IMR-90 (cell line): ENCODE measurements at regions not wholly inside any gene's neighbourhood (a gene's known extent, or its start where the extent isn't known, plus 50 kb on each side); places are given as distances from the start of the nearest gene placed in this dataset.
A peak's percentile ranks its signal among the peaks of the same experiment; 100 is the strongest.

ENCODE experiments used
- ATAC-seq: fragments of 200-7000 bp; cut with Tn5 transposase; 2 replicates; pipeline ENCODE4 v1.9.1; 2020; ENCODE audit warnings: low read depth, mild to moderate bottlenecking, moderate library complexity
- BruUV-seq: library from RNA; stranded (reverse); fragments of 400-500 nt; replicated peaks from 2 replicates; lab custom pipeline; 2021; lab: Mats Ljungman, UMichigan
- CTCF ChIA-PET: fragments of 300-600 bp; formaldehyde crosslinking; extraction: SDS; loops from one replicate; lab custom pipeline; 2021; ENCODE audit warnings: antibody characterized with exemption; lab: Yijun Ruan, JAX
- POLR2A ChIA-PET: fragments of 300-600 bp; sonication (Branson Sonifier 250); formaldehyde crosslinking; loops from one replicate; lab custom pipeline; 2022; ENCODE audit warnings: antibody characterized with exemption; ENCODE audit not compliant: unreplicated experiment; lab: Charles Lee
- DNase-seq: peaks from one replicate; pipeline ENCODE4 v3.0.0; 2013
- H2AFZ ChIP-seq: replicated peaks from 2 replicates; pipeline ENCODE3; 2013; ENCODE audit warnings: low read length, mild to moderate bottlenecking; ENCODE audit not compliant: poor library complexity
- H2AK5ac ChIP-seq: 2 replicates; pipeline ENCODE4 v1.6.1; 2013; ENCODE audit warnings: low read depth, low read length, inconsistent platforms
- H2AK9ac ChIP-seq: replicated peaks from 2 replicates; pipeline ENCODE3; 2013; ENCODE audit warnings: mild to moderate bottlenecking, low read depth, low read length, moderate library complexity; ENCODE audit not compliant: poor library complexity
- H2BK120ac ChIP-seq: 2 replicates; pipeline ENCODE4 v1.6.1; 2013; ENCODE audit warnings: low read depth, low read length, inconsistent platforms
- H2BK15ac ChIP-seq: 3 replicates; pipeline ENCODE4 v1.6.1; 2013; ENCODE audit warnings: low read depth, low read length, inconsistent platforms
- H2BK20ac ChIP-seq: 2 replicates; pipeline ENCODE4 v1.6.1; 2013; ENCODE audit warnings: low read depth, mild to moderate bottlenecking, inconsistent platforms, low read length, moderate library complexity
- H2BK5ac ChIP-seq: 2 replicates; pipeline ENCODE4 v1.6.1; 2013; ENCODE audit warnings: mild to moderate bottlenecking, low read depth, low read length, inconsistent platforms; ENCODE audit not compliant: poor library complexity, severe bottlenecking
- H3K14ac ChIP-seq: replicated peaks from 2 replicates; pipeline ENCODE4 v1.6.1; 2013; ENCODE audit warnings: low read depth, low read length, inconsistent platforms
- H3K18ac ChIP-seq: 2 replicates; pipeline ENCODE4 v1.6.1; 2013; ENCODE audit warnings: low read depth, low read length, control low read depth
- H3K23ac ChIP-seq: 2 replicates; pipeline ENCODE4 v1.6.1; 2013; ENCODE audit warnings: low read depth, low read length, inconsistent platforms
- H3K27ac ChIP-seq: 2 replicates; pipeline ENCODE4 v1.5.1; 2013; ENCODE audit warnings: mild to moderate bottlenecking, control low read depth, low read length; ENCODE audit not compliant: insufficient read depth
- H3K27me3 ChIP-seq: 2 replicates; pipeline ENCODE4 v1.6.1; 2013; ENCODE audit warnings: low read length; ENCODE audit not compliant: control insufficient read depth, insufficient read depth
- H3K36me3 ChIP-seq: 2 replicates; pipeline ENCODE4 v1.6.1; 2013; ENCODE audit warnings: low read length, mixed read lengths; ENCODE audit not compliant: control insufficient read depth, insufficient read depth
- H3K4ac ChIP-seq: 2 replicates; pipeline ENCODE4 v1.6.1; 2013; ENCODE audit warnings: low read depth, low read length, inconsistent platforms
- H3K4me1 ChIP-seq: 2 replicates; pipeline ENCODE4 v1.6.1; 2013; ENCODE audit warnings: low read length, mixed read lengths; ENCODE audit not compliant: control insufficient read depth, insufficient read depth
- H3K4me2 ChIP-seq: 2 replicates; pipeline ENCODE4 v1.6.1; 2013; ENCODE audit warnings: low read depth, mild to moderate bottlenecking, control low read depth, low read length, moderate library complexity
- H3K4me3 ChIP-seq: 2 replicates; pipeline ENCODE4 v1.5.1; 2013; ENCODE audit warnings: low read depth, mild to moderate bottlenecking, control low read depth, low read length, moderate library complexity; ENCODE audit not compliant: insufficient read depth
- H3K56ac ChIP-seq: 2 replicates; pipeline ENCODE4 v1.6.1; 2013; ENCODE audit warnings: low read length, inconsistent platforms; ENCODE audit not compliant: insufficient read depth; ENCODE audit errors: extremely low read depth
- H3K79me1 ChIP-seq, 2 experiments: 2 replicates each; pipeline ENCODE4 v1.6.1; 2013; ENCODE audit warnings: low read length in 2 of 2, inconsistent platforms in 1 of 2, low read depth in 1 of 2
- H3K9ac ChIP-seq: 2 replicates; pipeline ENCODE4 v1.6.1; 2013; ENCODE audit warnings: low read depth, low read length, control low read depth
- H3K9me1 ChIP-seq: 2 replicates; pipeline ENCODE4 v1.6.1; 2013; ENCODE audit warnings: low read length, inconsistent platforms; ENCODE audit not compliant: insufficient read depth
- H3K9me3 ChIP-seq: 2 replicates; pipeline ENCODE4 v1.6.1; 2013; ENCODE audit warnings: low read length; ENCODE audit not compliant: control insufficient read depth, insufficient read depth
- H4K20me1 ChIP-seq: 2 replicates; pipeline ENCODE4 v1.6.1; 2013; ENCODE audit warnings: low read length, inconsistent platforms; ENCODE audit not compliant: insufficient read depth
- H4K5ac ChIP-seq: 2 replicates; pipeline ENCODE4 v1.6.1; 2013; ENCODE audit warnings: mild to moderate bottlenecking, low read depth, low read length, control low read depth
- H4K8ac ChIP-seq, 2 experiments: 2 replicates each; pipeline ENCODE4 v1.6.1; 2013; ENCODE audit warnings: low read depth in 2 of 2, low read length in 2 of 2, control low read depth in 1 of 2, inconsistent platforms in 1 of 2
- H4K91ac ChIP-seq: 2 replicates; pipeline ENCODE4 v1.6.1; 2013; ENCODE audit warnings: low read depth, low read length, inconsistent platforms; ENCODE audit not compliant: insufficient read depth
- BHLHE40 ChIP-seq: fragments of 150-350 bp; IDR thresholded peaks from 2 replicates; pipeline ENCODE4 v1.6.1; 2016; ENCODE audit warnings: mild to moderate bottlenecking, low read depth, low read length
- CEBPB ChIP-seq: IDR thresholded peaks from 2 replicates; pipeline ENCODE4 v1.6.1; 2012; ENCODE audit warnings: low read depth, low read length, improper control_type of control experiment
- CHD1 ChIP-seq: IDR thresholded peaks from 2 replicates; pipeline ENCODE4 v1.6.1; 2012; ENCODE audit warnings: low read depth, low read length, improper control_type of control experiment
- CTCF ChIP-seq: conservative IDR thresholded peaks from 2 replicates; pipeline ENCODE4 v1.5.1; 2012; ENCODE audit warnings: mild to moderate bottlenecking, low read depth, low read length, improper control_type of control experiment
- ELK1 ChIP-seq: fragments of 150-350 bp; IDR thresholded peaks from 2 replicates; pipeline ENCODE4 v1.6.1; 2016; ENCODE audit warnings: low read depth, mild to moderate bottlenecking, low read length, moderate library complexity, borderline replicate concordance
- FOS ChIP-seq: fragments of 150-350 bp; IDR thresholded peaks from 2 replicates; pipeline ENCODE4 v1.6.1; 2016; ENCODE audit warnings: low read depth, low read length
- MAFK ChIP-seq: IDR thresholded peaks from 2 replicates; pipeline ENCODE4 v1.6.1; 2012; ENCODE audit warnings: low read depth, low read length, improper control_type of control experiment
- MAZ ChIP-seq: IDR thresholded peaks from 2 replicates; pipeline ENCODE4 v1.6.1; 2012; ENCODE audit warnings: low read depth, mild to moderate bottlenecking, low read length, improper control_type of control experiment, moderate library complexity, borderline replicate concordance
- MXI1 ChIP-seq: IDR thresholded peaks from 2 replicates; pipeline ENCODE4 v1.6.1; 2012; ENCODE audit warnings: low read depth, mild to moderate bottlenecking, low read length, moderate library complexity, borderline replicate concordance
- NFE2L2 ChIP-seq: fragments of 150-350 bp; IDR thresholded peaks from 2 replicates; pipeline ENCODE4 v1.6.1; 2016; ENCODE audit warnings: low read depth, mild to moderate bottlenecking, low read length
- POLR2A ChIP-seq: IDR thresholded peaks from 2 replicates; pipeline ENCODE4 v1.6.1; 2012; ENCODE audit warnings: mild to moderate bottlenecking, low read depth, low read length
- RAD21 ChIP-seq: IDR thresholded peaks from 2 replicates; pipeline ENCODE4 v1.6.1; 2012; ENCODE audit warnings: low read length, improper control_type of control experiment
- RCOR1 ChIP-seq: IDR thresholded peaks from 2 replicates; pipeline ENCODE4 v1.6.1; 2012; ENCODE audit warnings: mild to moderate bottlenecking, low read length, improper control_type of control experiment; ENCODE audit not compliant: insufficient replicate concordance
- RFX5 ChIP-seq: IDR thresholded peaks from 2 replicates; pipeline ENCODE4 v1.8.0; 2012; ENCODE audit warnings: low read depth, mild to moderate bottlenecking, low read length, moderate library complexity
- SMC3 ChIP-seq: fragments of 150-350 bp; IDR thresholded peaks from 2 replicates; pipeline ENCODE4 v1.6.1; 2016; ENCODE audit warnings: low read depth, mild to moderate bottlenecking, antibody characterized with exemption, low read length, moderate library complexity
- USF2 ChIP-seq: fragments of 150-350 bp; IDR thresholded peaks from 2 replicates; pipeline ENCODE4 v1.6.1; 2017; ENCODE audit warnings: mild to moderate bottlenecking, antibody characterized with exemption, low read length, low read depth
- WGBS, 2 experiments: methylation state at CpG; one replicate each; pipeline versions ENCODE4 v1.1.5 to v1.1.7; 2013; ENCODE audit warnings: missing lambda C conversion rate in 2 of 2; ENCODE audit not compliant: insufficient read length in 1 of 2; ENCODE audit errors: extremely low coverage in 2 of 2; 5-methylcytosine and 5-hydroxymethylcytosine counted together
- dilution Hi-C: fragments of 300-500 bp; cut with HindIII; formaldehyde crosslinking; loops from one replicate; pipeline ENCODE4 v1.14.3; 2018; ENCODE audit warnings: low sequenced_read_pairs; ENCODE audit not compliant: unreplicated experiment
- in situ Hi-C: fragments of 300-500 bp; cut with MboI; formaldehyde crosslinking; loops from 3 replicates; pipeline ENCODE4 v1.14.3; 2019; ENCODE audit warnings: low sequenced_read_pairs, inconsistent platforms, mixed read lengths
- intact Hi-C: fragments of 100-400 bp; cut with micrococcal nuclease; formaldehyde crosslinking; loops from 2 replicates; pipeline ENCODE4 v1.10.0; 2022

GRCh38 chr12:67826148-67826547 is 163.1 kb upstream of the IFNG-AS1 start:
- H2AK9ac ChIP-seq: no peak overlapping the region
- H3K79me1 ChIP-seq: no peaks in the 10 kb centered on the region
- no peak for TF ChIP-seq FOS
- TF ChIP-seq RFX5: no peak
- no peak for TF ChIP-seq MAFK
- TF ChIP-seq MAZ: no peak
- TF ChIP-seq NFE2L2: no peak
- no peak for TF ChIP-seq CEBPB
- no peak for TF ChIP-seq CTCF
- TF ChIP-seq USF2: no peak
- no peak for TF ChIP-seq CHD1
- no peak for TF ChIP-seq ELK1
- TF ChIP-seq RAD21: no peak
- no peak for TF ChIP-seq SMC3
- TF ChIP-seq MXI1: no peak
- TF ChIP-seq RCOR1: no peak
- no peak for TF ChIP-seq BHLHE40
- no peak for TF ChIP-seq POLR2A
- no peak overlapping the region for H3K14ac ChIP-seq
- no peaks in the 10 kb centered on the region for H3K36me3 ChIP-seq
- H3K4me2 ChIP-seq: no peak overlapping the region
- no peak overlapping the region; the same call in 1 of the 2 replicates for H4K5ac ChIP-seq
- H2BK15ac ChIP-seq: no peak overlapping the region
- H3K9me1 ChIP-seq: no peaks in the 10 kb centered on the region
- dilution Hi-C loops: no loop called here
- H3K9ac ChIP-seq: no peak overlapping the region
- H3K23ac ChIP-seq: no peak overlapping the region
- no peaks in the 10 kb centered on the region for H4K20me1 ChIP-seq
- peak overlapping the region; percentile 22; the same call in 1 of the 2 replicates for H2BK120ac ChIP-seq
- POLR2A ChIA-PET: no interaction called here
- H3K27ac ChIP-seq: no peak overlapping the region
- H3K9me3 ChIP-seq: no peaks in the 10 kb centered on the region
- CTCF ChIA-PET: no interaction called here
- no peak overlapping the region for H2AK5ac ChIP-seq
- no peak overlapping the region; the same call in 1 of the 2 replicates for H2BK20ac ChIP-seq
- ATAC-seq (no peak), DNase-seq (peak; percentile 29)
- H2AFZ ChIP-seq: no peak overlapping the region
- no peaks in the 10 kb centered on the region for H3K27me3 ChIP-seq
- no peak overlapping the region for H4K91ac ChIP-seq
- BruUV-seq: no TSS peak
- H3K4me3 ChIP-seq: no peak overlapping the region
- intact Hi-C loops: no loop called here
- no peak overlapping the region; the same call in 1 of the 2 replicates for H3K18ac ChIP-seq
- H4K8ac ChIP-seq: no peak overlapping the region
- WGBS, 2 experiments: no CpG with 5 or more reads among the region's 2 CpGs
- no peak overlapping the region for H3K4ac ChIP-seq
- peak overlapping the region; percentile 27 for H2BK5ac ChIP-seq
- no peak overlapping the region for H3K56ac ChIP-seq
- peaks cover 4% of the 10 kb centered on the region; the same call in 1 of the 2 replicates for H3K4me1 ChIP-seq
- in situ Hi-C loops: no loop called here
